ENCODE measurements at regions not wholly inside any gene's neighbourhood (a gene's known extent, or its start where the extent isn't known, plus 50 kb on each side); places are given as distances from the start of the nearest gene placed in this dataset.

DNA sequence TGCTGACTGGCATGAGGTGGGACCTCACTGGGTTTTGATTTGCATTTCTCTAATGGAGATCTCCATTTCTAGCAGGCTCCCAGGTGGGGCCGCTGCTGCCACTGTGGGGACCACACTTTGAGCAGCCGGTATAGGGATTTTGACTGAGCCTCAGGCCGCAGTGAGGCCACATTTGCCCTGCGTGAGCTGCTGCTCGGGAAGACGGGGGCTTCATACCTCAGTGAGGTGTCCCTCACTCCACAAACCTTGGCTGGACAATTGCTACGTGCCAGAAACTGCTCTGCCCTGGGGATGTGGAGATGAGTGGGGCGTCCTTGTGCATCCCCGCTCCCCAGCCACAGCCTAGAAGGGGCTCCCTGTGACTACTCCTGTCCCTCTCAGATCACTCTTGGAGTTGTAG, 134.3 kb downstream of the ANKRD60 start:
- DNase-seq: no peak
- H3K9me3 ChIP-seq (replicated peaks): no peaks in the 10 kb centered on the region
- TF ChIP-seq, protein P1, sequence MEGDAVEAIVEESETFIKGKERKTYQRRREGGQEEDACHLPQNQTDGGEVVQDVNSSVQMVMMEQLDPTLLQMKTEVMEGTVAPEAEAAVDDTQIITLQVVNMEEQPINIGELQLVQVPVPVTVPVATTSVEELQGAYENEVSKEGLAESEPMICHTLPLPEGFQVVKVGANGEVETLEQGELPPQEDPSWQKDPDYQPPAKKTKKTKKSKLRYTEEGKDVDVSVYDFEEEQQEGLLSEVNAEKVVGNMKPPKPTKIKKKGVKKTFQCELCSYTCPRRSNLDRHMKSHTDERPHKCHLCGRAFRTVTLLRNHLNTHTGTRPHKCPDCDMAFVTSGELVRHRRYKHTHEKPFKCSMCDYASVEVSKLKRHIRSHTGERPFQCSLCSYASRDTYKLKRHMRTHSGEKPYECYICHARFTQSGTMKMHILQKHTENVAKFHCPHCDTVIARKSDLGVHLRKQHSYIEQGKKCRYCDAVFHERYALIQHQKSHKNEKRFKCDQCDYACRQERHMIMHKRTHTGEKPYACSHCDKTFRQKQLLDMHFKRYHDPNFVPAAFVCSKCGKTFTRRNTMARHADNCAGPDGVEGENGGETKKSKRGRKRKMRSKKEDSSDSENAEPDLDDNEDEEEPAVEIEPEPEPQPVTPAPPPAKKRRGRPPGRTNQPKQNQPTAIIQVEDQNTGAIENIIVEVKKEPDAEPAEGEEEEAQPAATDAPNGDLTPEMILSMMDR (IDR thresholded peaks at IDR 0.05; ENCODE audit: borderline replicate concordance): no peak

DNA sequence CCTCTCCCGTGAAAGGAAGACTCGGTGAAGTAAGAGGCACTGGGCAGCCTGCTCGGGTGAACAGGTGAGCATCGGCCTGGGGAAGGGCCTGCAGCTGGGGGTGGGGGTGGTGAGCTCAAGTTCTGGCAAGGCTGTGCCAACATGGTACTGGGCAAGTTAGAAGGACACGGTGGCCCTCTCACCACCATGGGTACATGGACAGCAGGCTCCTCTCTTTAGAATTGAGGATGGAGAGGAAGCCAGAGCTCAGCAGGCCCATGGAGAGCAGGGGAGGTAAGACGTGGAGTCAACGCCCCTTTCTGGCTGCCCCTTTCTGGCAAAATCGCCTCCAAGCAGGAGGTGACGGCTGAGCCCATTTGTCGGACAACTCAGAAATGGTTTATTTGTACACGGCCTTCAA, 135.6 kb downstream of the ANKRD60 start:
- no peak overlapping the region for H3K4me3 ChIP-seq
- H3K27me3 ChIP-seq (ENCODE audit: low read depth): peaks cover 9% of the 10 kb centered on the region
- H3K4me1 ChIP-seq: no peaks in the 10 kb centered on the region
- DNase-seq: no peak
- no peaks in the 10 kb centered on the region for H3K36me3 ChIP-seq
- intact Hi-C loops (cut with micrococcal nuclease): no loop called here
- no peak overlapping the region for H3K27ac ChIP-seq (replicated peaks)
- H3K9me3 ChIP-seq (replicated peaks): no peaks in the 10 kb centered on the region
- TF ChIP-seq, protein P1 (IDR thresholded peaks at IDR 0.05; ENCODE audit: borderline replicate concordance): no peak

More for the DNA sequence above, 134.3 kb downstream of the ANKRD60 start:
- peaks cover 12% of the 10 kb centered on the region for H3K27me3 ChIP-seq (ENCODE audit: low read depth)
- intact Hi-C loops (cut with micrococcal nuclease): no loop called here
- no peaks in the 10 kb centered on the region for H3K4me1 ChIP-seq
- H3K36me3 ChIP-seq: no peaks in the 10 kb centered on the region
- H3K27ac ChIP-seq (replicated peaks): no peak overlapping the region
- no peak overlapping the region for H3K4me3 ChIP-seq

DNA sequence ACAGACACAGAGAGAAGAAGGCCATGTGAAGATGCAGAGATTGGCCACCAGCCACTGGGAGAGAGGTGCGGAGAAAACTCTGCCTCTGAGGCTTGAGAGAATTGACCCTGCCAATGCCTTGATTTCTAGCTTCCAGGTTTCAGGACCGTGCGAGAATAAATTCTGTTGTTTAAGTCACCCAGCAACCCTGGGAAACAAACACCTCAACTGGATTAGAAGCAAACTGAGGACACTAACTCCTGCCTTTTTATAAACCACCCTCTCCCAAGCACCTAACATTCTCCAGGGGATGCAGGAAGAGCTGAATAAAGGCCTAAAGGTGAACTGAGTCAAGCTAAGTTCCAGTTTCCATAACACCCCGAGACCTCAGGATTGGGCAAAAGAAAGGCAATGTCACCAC, 136.1 kb downstream of the ANKRD60 start:
- no peaks in the 10 kb centered on the region for H3K36me3 ChIP-seq
- DNase-seq: no peak
- no peaks in the 10 kb centered on the region for H3K4me1 ChIP-seq
- TF ChIP-seq, protein P1 (IDR thresholded peaks at IDR 0.05; ENCODE audit: borderline replicate concordance): no peak
- no peak overlapping the region for H3K4me3 ChIP-seq
- no peak overlapping the region for H3K27ac ChIP-seq (replicated peaks)
- H3K9me3 ChIP-seq (replicated peaks): no peaks in the 10 kb centered on the region
- H3K27me3 ChIP-seq (ENCODE audit: low read depth): peaks cover 9% of the 10 kb centered on the region
- intact Hi-C loops (cut with micrococcal nuclease): no loop called here

DNA sequence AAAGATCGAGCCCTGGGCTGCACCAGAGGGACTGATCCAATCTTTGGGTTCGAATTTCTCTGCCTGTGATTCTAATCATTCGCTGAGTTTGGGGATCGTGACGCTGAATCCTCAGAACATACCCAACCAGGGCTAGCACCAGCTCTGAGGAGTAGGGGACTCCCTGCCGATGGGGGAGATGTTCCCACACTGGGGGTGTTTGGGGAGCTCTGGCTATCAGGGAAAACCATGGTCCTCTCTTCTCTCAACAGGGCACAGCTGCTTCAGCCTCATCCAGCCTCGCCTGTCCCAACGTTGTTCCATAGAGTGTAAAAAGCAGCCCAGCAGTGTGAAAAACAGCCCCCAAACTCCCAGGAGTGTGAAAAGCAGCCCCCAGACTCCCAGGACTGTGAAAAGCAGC, 136.6 kb downstream of the ANKRD60 start:
- Histone ChIP-seq H3K9me3 (replicated peaks) (no peaks in the 10 kb centered on the region), H3K27me3 (ENCODE audit: low read depth) (peaks cover 9% of the 10 kb centered on the region), H3K4me3 (no peak overlapping the region), H3K27ac (replicated peaks) (no peak overlapping the region), H3K4me1 (no peaks in the 10 kb centered on the region), H3K36me3 (no peaks in the 10 kb centered on the region)
- no peak for DNase-seq
- intact Hi-C loops (cut with micrococcal nuclease): no loop called here
- TF ChIP-seq, protein P1 (IDR thresholded peaks at IDR 0.05; ENCODE audit: borderline replicate concordance): no peak

DNA sequence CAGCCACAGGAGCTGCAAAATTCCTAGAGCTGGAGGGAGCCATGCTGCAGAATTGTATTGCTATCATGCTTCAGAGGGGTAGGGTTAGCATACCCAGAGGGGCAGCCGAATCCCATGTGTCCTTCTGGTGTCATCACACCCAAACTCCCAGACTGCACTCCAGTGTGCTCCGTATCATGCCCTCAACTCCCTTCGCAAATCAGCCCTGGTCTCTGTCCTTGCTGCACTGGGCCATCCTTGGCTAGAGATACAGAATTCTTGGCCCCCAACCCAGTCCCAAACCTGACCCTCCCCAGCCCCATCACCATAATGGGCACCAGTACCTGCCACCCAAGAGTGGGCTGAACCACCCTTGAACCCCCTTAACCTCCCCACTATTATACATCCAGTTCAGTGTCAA, 138.3 kb downstream of the ANKRD60 start:
- intact Hi-C loops (cut with micrococcal nuclease): no loop called here
- H3K4me1 ChIP-seq: no peaks in the 10 kb centered on the region
- no peaks in the 10 kb centered on the region for H3K36me3 ChIP-seq
- no peak for DNase-seq
- no peak overlapping the region for H3K4me3 ChIP-seq
- H3K27me3 ChIP-seq (ENCODE audit: low read depth): peaks cover 9% of the 10 kb centered on the region
- TF ChIP-seq, protein P1 (IDR thresholded peaks at IDR 0.05; ENCODE audit: borderline replicate concordance): no peak
- no peaks in the 10 kb centered on the region for H3K9me3 ChIP-seq (replicated peaks)
- H3K27ac ChIP-seq (replicated peaks): no peak overlapping the region

DNA sequence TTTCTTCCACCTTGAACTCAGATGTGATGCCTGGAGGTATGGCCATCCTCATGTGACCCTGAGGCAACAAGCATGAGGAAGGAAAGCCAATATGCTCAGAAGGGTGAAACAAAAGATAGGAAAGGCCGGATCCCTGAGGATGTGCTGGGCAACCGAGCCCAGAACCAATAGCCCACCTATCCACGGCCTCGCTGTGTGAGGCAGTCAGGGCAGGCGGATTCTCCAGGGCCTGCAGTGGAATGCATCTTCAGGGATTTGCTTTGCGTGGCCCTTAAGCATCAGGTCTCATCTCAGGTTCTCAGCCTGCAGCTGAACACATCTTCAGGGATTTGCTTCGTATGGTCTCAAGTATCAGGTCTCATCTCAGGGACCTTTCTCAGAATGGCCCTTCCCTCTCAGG, 139.8 kb downstream of the ANKRD60 start:
- Histone ChIP-seq H3K4me1 (no peaks in the 10 kb centered on the region), H3K36me3 (no peaks in the 10 kb centered on the region), H3K4me3 (no peak overlapping the region), H3K27ac (replicated peaks) (no peak overlapping the region), H3K27me3 (ENCODE audit: low read depth) (no peaks in the 10 kb centered on the region), H3K9me3 (replicated peaks) (no peaks in the 10 kb centered on the region)
- intact Hi-C loops (cut with micrococcal nuclease): loop anchor here (5.0 kb wide), 1 partner anchor 436 kb away; no protein-coding TSS in a partner anchor
- TF ChIP-seq, protein P1 (IDR thresholded peaks at IDR 0.05; ENCODE audit: borderline replicate concordance): no peak
- DNase-seq: no peak

All from left ventricle myocardium inferior (tissue), 1 donor.